IPS-20b (cell line): ENCODE measurements at regions not wholly inside any gene's neighbourhood (a gene's known extent, or its start where the extent isn't known, plus 50 kb on each side); places are given as distances from the start of the nearest gene placed in this dataset.

ENCODE experiments used
- H3K27ac ChIP-seq: one replicate; pipeline ENCODE4 v1.5.1; 2013; ENCODE audit warnings: low read length
- H3K27me3 ChIP-seq: 2 replicates; pipeline ENCODE4 v1.6.1; 2013; ENCODE audit warnings: mild to moderate bottlenecking, low read length, inconsistent platforms; ENCODE audit not compliant: insufficient read depth
- H3K36me3 ChIP-seq: 2 replicates; pipeline ENCODE4 v1.6.1; 2013; ENCODE audit warnings: low read depth, mild to moderate bottlenecking, inconsistent platforms, low read length, moderate library complexity; ENCODE audit not compliant: insufficient read depth
- H3K4me1 ChIP-seq: 2 replicates; pipeline ENCODE4 v1.6.1; 2013; ENCODE audit warnings: mild to moderate bottlenecking, control low read depth, inconsistent platforms, low read length, moderate library complexity; ENCODE audit not compliant: insufficient read depth
- H3K4me3 ChIP-seq: 2 replicates; pipeline ENCODE4 v1.5.1; 2013; ENCODE audit warnings: mild to moderate bottlenecking, low read length, inconsistent platforms
- H3K9ac ChIP-seq: 2 replicates; pipeline ENCODE4 v1.6.1; 2013; ENCODE audit warnings: low read depth, mild to moderate bottlenecking, inconsistent platforms, low read length, moderate library complexity
- H3K9me3 ChIP-seq: 2 replicates; pipeline ENCODE4 v1.6.1; 2013; ENCODE audit warnings: mild to moderate bottlenecking, low read depth, low read length, inconsistent platforms; ENCODE audit not compliant: insufficient read depth

DNA sequence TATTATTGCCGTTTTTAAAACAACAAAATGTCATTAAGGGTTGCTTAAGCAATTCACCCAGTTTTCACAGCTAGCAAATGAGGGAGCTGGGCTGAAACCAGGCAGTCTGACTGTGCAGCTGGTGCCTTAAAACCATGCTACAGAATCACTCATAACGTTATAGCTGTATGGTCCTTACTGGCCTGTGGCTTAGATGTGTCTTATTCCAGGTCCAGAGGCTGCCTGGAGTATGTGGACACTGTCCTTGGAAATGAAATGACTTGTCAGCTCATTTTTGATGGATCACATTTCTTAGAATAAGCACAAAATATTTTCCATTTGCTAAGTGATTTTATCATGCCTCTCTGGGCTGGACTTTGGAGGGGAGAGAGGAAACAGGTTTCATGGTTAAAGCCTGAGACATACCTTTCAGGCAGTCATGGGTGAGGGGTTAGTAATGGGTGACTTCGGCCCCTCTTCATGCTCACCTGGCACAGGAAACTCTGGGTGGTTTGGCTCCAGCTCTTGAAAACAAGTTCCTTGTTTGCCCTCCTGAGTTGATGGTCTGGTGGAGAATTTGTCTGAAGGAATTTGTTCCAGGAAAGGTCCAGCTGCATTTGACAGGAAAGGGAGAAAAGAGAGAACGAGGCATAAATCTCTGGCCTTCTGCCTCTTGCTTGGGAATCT, 823.2 kb downstream of the DHX35 start:
- Histone ChIP-seq H3K4me1 (0 out of 2 replicates have a peak, but pooled peaks cover 2% of the 10 kb centered on the region), H3K36me3 (no peaks in the 10 kb centered on the region; the same call in 1 of the 2 replicates), H3K9ac (no peak overlapping the region), H3K27me3 (no peaks in the 10 kb centered on the region), H3K27ac (no peak overlapping the region), H3K9me3 (peaks cover 6% of the 10 kb centered on the region; the same call in 1 of the 2 replicates), H3K4me3 (no peak overlapping the region)

- Histone ChIP-seq H3K36me3 (no peaks in the 10 kb centered on the region; the same call in 1 of the 2 replicates), H3K9me3 (peaks cover 6% of the 10 kb centered on the region; the same call in 1 of the 2 replicates), H3K27me3 (no peaks in the 10 kb centered on the region), H3K27ac (no peak overlapping the region), H3K9ac (no peak overlapping the region), H3K4me1 (0 out of 2 replicates have a peak, but pooled peaks cover 2% of the 10 kb centered on the region), H3K4me3 (no peak overlapping the region)
Observed at GRCh38 chr20:39784693-39785092, 822.5 kb downstream of the DHX35 start.

DNA sequence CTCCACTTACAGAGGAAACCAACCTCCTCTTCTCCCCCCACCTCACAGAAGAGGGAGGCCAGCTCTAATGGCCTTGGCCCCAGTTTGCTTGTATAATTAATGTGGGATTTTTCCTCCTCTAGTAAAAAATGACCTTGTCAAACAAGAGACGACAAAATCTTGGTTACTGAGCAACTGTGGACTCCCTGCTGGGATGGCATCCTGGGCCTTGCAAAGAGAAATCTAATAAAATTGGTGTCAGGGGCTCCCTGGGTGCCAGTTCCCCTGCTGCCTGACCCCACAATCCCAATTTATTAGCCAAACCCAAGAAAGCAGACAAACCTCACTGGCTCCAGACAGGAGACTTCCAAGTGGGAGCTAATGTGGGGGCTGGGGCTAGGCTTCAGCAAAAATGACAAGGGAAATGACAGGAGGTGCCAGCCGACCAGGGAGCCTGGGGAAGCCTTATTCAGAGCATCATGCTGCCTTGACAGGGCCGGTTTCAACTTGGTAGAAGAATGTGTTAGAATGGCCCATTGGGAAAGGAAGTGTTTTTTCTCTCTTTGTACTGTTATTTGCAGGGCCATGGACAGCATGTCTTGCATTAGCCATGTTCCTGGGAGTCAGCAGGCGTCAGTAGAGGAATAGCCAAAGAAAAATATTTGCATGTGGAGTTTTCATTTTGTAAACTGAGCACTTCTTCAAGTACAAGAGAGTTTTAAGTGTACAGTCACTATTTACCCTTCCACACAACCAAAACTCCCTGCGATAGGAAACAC, 816.9 kb downstream of the DHX35 start:
- H3K9ac ChIP-seq, result no peak overlapping the region
- no peaks in the 10 kb centered on the region; the same call in 1 of the 2 replicates for H3K36me3 ChIP-seq
- no peaks in the 10 kb centered on the region for H3K27me3 ChIP-seq
- H3K9me3 ChIP-seq, result peaks cover 12% of the 10 kb centered on the region; the same call in 1 of the 2 replicates
- no peaks in the 10 kb centered on the region for H3K4me1 ChIP-seq
- no peak overlapping the region for H3K4me3 ChIP-seq
- H3K27ac ChIP-seq, result no peak overlapping the region

DNA sequence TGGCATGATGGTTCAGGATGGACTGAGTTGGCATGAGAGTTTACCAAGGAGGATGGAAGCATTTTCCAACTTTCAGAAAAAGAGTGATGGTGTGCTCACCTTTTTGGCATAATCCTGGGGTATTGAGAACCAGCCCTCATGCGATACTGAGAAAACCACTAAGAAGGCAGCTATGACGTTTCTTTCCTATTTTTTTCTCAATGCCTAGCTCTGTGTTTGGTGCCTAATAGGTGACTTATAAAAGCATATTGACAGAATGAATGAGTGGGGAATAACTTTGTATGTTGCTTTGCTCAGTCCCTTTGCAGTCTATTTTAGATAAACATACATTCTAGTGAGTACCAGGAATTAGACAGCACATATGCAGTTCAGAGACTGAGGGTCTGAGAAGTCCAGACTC, 816.3 kb downstream of the DHX35 start:
- no peaks in the 10 kb centered on the region for H3K27me3 ChIP-seq
- no peaks in the 10 kb centered on the region for H3K4me1 ChIP-seq
- no peaks in the 10 kb centered on the region for H3K36me3 ChIP-seq
- no peak overlapping the region for H3K4me3 ChIP-seq
- H3K9ac ChIP-seq, result no peak overlapping the region
- peaks cover 8% of the 10 kb centered on the region; the same call in 1 of the 2 replicates for H3K9me3 ChIP-seq
- no peak overlapping the region for H3K27ac ChIP-seq

GRCh38 chr20:39777610-39778009, 815.5 kb downstream of the DHX35 start:
- H3K4me3 ChIP-seq, result no peak overlapping the region
- no peaks in the 10 kb centered on the region for H3K27me3 ChIP-seq
- H3K27ac ChIP-seq, result no peak overlapping the region
- H3K36me3 ChIP-seq, result no peaks in the 10 kb centered on the region
- no peaks in the 10 kb centered on the region for H3K4me1 ChIP-seq
- peaks cover 5% of the 10 kb centered on the region; the same call in 1 of the 2 replicates for H3K9me3 ChIP-seq
- H3K9ac ChIP-seq, result no peak overlapping the region

- Histone ChIP-seq H3K4me1 (no peaks in the 10 kb centered on the region), H3K9me3 (peaks cover 8% of the 10 kb centered on the region; the same call in 1 of the 2 replicates), H3K36me3 (no peaks in the 10 kb centered on the region), H3K27ac (no peak overlapping the region), H3K9ac (no peak overlapping the region), H3K27me3 (no peaks in the 10 kb centered on the region), H3K4me3 (no peak overlapping the region)
Observed at GRCh38 chr20:39775110-39775509, 813.0 kb downstream of the DHX35 start.

GRCh38 chr20:39773380-39774000, 811.3 kb downstream of the DHX35 start:
- H3K4me1 ChIP-seq, result no peaks in the 10 kb centered on the region
- H3K9me3 ChIP-seq, result peaks cover 9% of the 10 kb centered on the region; the same call in 1 of the 2 replicates
- no peaks in the 10 kb centered on the region for H3K27me3 ChIP-seq
- H3K27ac ChIP-seq, result no peak overlapping the region
- H3K36me3 ChIP-seq, result no peaks in the 10 kb centered on the region
- no peak overlapping the region for H3K4me3 ChIP-seq
- no peak overlapping the region for H3K9ac ChIP-seq

DNA sequence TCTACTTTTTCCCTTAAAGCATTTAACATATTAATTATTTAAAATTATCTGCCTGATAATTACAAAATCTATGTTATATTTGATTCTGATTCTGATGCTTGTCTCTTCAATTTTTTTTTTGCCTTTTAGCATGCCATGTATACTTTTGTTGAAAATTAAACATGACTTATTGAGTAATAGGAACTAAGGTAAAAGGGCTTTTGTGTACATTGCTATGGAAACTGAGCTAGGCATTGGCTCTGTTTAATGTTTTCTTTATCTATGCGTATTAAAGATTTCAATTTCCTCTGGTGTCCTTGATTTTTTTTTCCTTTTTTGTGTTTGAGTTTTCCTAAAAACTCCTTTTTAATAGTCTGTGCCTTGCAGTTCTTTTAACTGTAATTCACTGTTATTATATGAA, 805.2 kb downstream of the DHX35 start:
- H3K36me3 ChIP-seq, result no peaks in the 10 kb centered on the region
- no peak overlapping the region for H3K9ac ChIP-seq
- no peaks in the 10 kb centered on the region for H3K27me3 ChIP-seq
- peaks cover 6% of the 10 kb centered on the region; the same call in 1 of the 2 replicates for H3K9me3 ChIP-seq
- no peak overlapping the region for H3K4me3 ChIP-seq
- H3K4me1 ChIP-seq, result no peaks in the 10 kb centered on the region; the same call in 1 of the 2 replicates
- no peak overlapping the region for H3K27ac ChIP-seq

DNA sequence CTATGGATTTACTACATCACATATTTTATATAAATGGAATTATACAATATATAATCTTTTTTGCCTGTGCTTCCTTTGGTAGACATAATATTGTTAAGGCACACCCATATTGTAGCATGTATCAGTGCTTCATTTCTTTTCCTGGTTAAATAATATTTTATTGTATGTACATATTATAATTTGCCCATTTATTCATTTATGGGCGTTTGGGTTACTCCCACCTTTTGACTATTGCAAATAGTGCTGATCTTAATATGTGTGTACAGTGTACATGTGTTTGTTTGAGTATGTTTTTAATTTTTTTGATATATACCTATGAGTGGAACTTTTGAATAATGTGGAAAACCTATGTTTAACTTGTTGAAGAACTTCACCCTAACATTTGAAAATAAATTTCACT, 804.2 kb downstream of the DHX35 start:
- no peak overlapping the region for H3K27ac ChIP-seq
- H3K4me3 ChIP-seq, result no peak overlapping the region
- no peaks in the 10 kb centered on the region for H3K27me3 ChIP-seq
- no peak overlapping the region for H3K9ac ChIP-seq
- no peaks in the 10 kb centered on the region for H3K36me3 ChIP-seq
- peaks cover 6% of the 10 kb centered on the region; the same call in 1 of the 2 replicates for H3K9me3 ChIP-seq
- H3K4me1 ChIP-seq, result no peaks in the 10 kb centered on the region; the same call in 1 of the 2 replicates

DNA sequence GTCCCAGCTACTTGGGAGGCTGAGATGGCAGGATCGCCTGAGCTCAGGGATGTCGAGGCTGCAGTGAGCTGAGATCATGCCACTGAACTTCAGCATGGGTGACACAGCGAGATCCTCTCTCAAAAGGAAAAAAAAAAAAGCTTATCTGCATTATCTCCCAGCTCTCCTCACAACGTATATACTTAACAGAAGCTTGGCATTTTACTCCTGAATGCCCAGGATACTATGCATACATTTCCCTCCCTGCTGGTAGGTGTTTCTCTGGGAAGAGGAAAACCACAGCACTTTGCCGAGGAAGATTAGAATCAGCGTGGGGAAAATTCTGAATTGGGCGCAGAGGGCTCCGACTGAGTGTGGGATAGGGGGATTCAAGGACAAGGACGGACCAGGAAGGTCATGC, 800.6 kb downstream of the DHX35 start:
- no peaks in the 10 kb centered on the region; the same call in 1 of the 2 replicates for H3K9me3 ChIP-seq
- no peaks in the 10 kb centered on the region; the same call in 1 of the 2 replicates for H3K4me1 ChIP-seq
- H3K4me3 ChIP-seq, result no peak overlapping the region
- H3K27ac ChIP-seq, result no peak overlapping the region
- no peaks in the 10 kb centered on the region for H3K36me3 ChIP-seq
- no peaks in the 10 kb centered on the region for H3K27me3 ChIP-seq
- no peak overlapping the region for H3K9ac ChIP-seq

DNA sequence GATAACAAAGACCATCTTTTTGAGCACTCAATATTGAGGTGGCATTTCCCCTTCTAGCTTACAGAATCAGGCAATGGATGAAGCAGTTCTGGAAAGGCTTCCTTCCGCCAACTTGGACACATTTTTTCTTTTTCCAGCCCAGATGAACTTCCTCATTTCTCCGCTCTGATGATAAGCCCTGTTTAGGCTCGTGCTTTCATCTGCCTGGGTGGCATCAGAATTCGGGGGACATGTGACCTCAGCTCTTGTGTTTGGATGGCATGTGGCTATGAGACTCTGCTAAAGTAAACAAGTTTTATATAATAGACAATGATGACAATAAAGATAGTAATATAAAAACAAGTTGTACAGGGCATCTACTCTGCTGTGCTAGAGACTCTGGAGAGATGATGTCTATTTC, 796.7 kb downstream of the DHX35 start:
- Histone ChIP-seq H3K27me3 (no peaks in the 10 kb centered on the region), H3K36me3 (no peaks in the 10 kb centered on the region), H3K4me3 (no peak overlapping the region), H3K27ac (no peak overlapping the region), H3K4me1 (no peaks in the 10 kb centered on the region; the same call in 1 of the 2 replicates), H3K9ac (no peak overlapping the region), H3K9me3 (no peaks in the 10 kb centered on the region)
